WERI-Rb-1 (cell line): ENCODE measurements at regions not wholly inside any gene's neighbourhood (a gene's known extent, or its start where the extent isn't known, plus 50 kb on each side); places are given as distances from the start of the nearest gene placed in this dataset.

Experiments
- DNase-seq: peaks from one replicate; pipeline ENCODE4 v3.0.0-alpha.2; 2020
- H3K27ac ChIP-seq: fragments of 250-450 bp; sonication (Bioruptor Pico); 2 replicates; pipeline ENCODE4 v1.5.1; 2020; ENCODE audit warnings: mild to moderate bottlenecking, moderate library complexity
- H3K27me3 ChIP-seq: fragments of 250-450 bp; sonication (Bioruptor Pico); 2 replicates; pipeline ENCODE4 v1.5.1; 2021; ENCODE audit warnings: mild to moderate bottlenecking, low read depth, moderate library complexity; ENCODE audit not compliant: insufficient read depth, severe bottlenecking
- H3K36me3 ChIP-seq: fragments of 250-450 bp; sonication (Bioruptor Pico); 2 replicates; pipeline ENCODE4 v1.5.1; 2020; ENCODE audit warnings: mild to moderate bottlenecking, moderate library complexity
- H3K4me3 ChIP-seq: 2 replicates; pipeline ENCODE4 v1.5.1; 2011; ENCODE audit warnings: low read depth, mild to moderate bottlenecking, control low read depth, low read length
- H3K9me3 ChIP-seq: fragments of 250-450 bp; sonication (Bioruptor Pico); 2 replicates; pipeline ENCODE4 v1.5.1; 2021; ENCODE audit warnings: mild to moderate bottlenecking, moderate library complexity; ENCODE audit not compliant: severe bottlenecking
- CTCF ChIP-seq: IDR thresholded peaks from 2 replicates; pipeline ENCODE4 v1.5.1; 2011; ENCODE audit warnings: low read depth, mild to moderate bottlenecking, control low read depth, inconsistent platforms, low read length

DNA sequence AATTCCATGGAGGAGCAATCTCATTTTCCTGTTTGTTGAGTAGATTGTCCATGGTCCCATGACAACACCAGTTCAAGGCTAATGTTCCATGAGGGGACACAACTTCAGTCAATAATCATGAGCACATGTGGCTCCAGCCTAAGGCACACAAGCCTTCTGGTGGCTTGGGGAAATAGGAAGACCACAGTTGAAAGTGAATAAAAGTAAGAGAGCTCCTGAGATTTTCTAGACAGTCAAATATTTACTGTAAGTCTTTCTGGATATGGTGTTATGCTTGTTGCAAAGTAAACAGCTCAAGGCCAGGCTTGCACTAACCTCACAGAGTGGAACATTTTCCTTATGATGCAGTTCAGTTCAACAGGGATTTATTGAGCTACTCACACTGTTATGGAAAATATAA lies 206.9 kb upstream of the SLC38A2 start:
- no peak overlapping the region for H3K4me3 ChIP-seq
- H3K27ac ChIP-seq, result no peak overlapping the region
- DNase-seq, result no peak
- H3K36me3 ChIP-seq, result no peaks in the 10 kb centered on the region
- no peaks in the 10 kb centered on the region for H3K27me3 ChIP-seq
- no peaks in the 10 kb centered on the region for H3K9me3 ChIP-seq
- no peak for TF ChIP-seq CTCF

- H3K36me3 ChIP-seq, result no peaks in the 10 kb centered on the region
- no peak for DNase-seq
- H3K27ac ChIP-seq, result no peak overlapping the region
- TF ChIP-seq CTCF, result no peak
- H3K27me3 ChIP-seq, result no peaks in the 10 kb centered on the region
- H3K4me3 ChIP-seq, result no peak overlapping the region
- no peaks in the 10 kb centered on the region for H3K9me3 ChIP-seq
Observed at GRCh38 chr12:46578190-46578982, 205.8 kb upstream of the SLC38A2 start.

GRCh38 chr12:46577063-46577776 lies 204.6 kb upstream of the SLC38A2 start:
- no peaks in the 10 kb centered on the region for H3K9me3 ChIP-seq
- H3K36me3 ChIP-seq, result no peaks in the 10 kb centered on the region
- DNase-seq, result no peak
- TF ChIP-seq CTCF, result no peak
- H3K27ac ChIP-seq, result no peak overlapping the region
- H3K27me3 ChIP-seq, result no peaks in the 10 kb centered on the region
- no peak overlapping the region for H3K4me3 ChIP-seq

- no peak for TF ChIP-seq CTCF
- Histone ChIP-seq H3K36me3 (no peaks in the 10 kb centered on the region), H3K9me3 (no peaks in the 10 kb centered on the region), H3K4me3 (no peak overlapping the region), H3K27ac (no peak overlapping the region), H3K27me3 (no peaks in the 10 kb centered on the region)
- no peak for DNase-seq
Observed at GRCh38 chr12:46574847-46575246, 202.3 kb upstream of the SLC38A2 start.

- H3K27ac ChIP-seq, result no peak overlapping the region
- TF ChIP-seq CTCF, result no peak
- H3K9me3 ChIP-seq, result no peaks in the 10 kb centered on the region
- H3K27me3 ChIP-seq, result no peaks in the 10 kb centered on the region
- DNase-seq, result no peak
- H3K36me3 ChIP-seq, result no peaks in the 10 kb centered on the region
- H3K4me3 ChIP-seq, result no peak overlapping the region
Observed at GRCh38 chr12:46573347-46573658, 200.7 kb upstream of the SLC38A2 start.
